Neural crest cell (in vitro differentiated cells): ENCODE measurements at regions not wholly inside any gene's neighbourhood (a gene's known extent, or its start where the extent isn't known, plus 50 kb on each side); places are given as distances from the start of the nearest gene placed in this dataset.

Experiments
- DNase-seq: peaks from one replicate; pipeline ENCODE4 v3.0.0; 2021; ENCODE audit warnings: low read depth, mixed read lengths, low spot score
- H3K27ac Mint-ChIP-seq: one replicate; pipeline ENCODE4 v1.8.0; 2021; ENCODE audit warnings: mild to moderate bottlenecking, mixed read lengths; ENCODE audit not compliant: unreplicated experiment
- H3K27me3 Mint-ChIP-seq: 2 replicates; pipeline ENCODE4 v1.8.0; 2021; ENCODE audit warnings: low read depth, mild to moderate bottlenecking, mixed read lengths
- H3K36me3 Mint-ChIP-seq: 2 replicates; pipeline ENCODE4 v1.8.0; 2021; ENCODE audit warnings: low read depth, mild to moderate bottlenecking, mixed read lengths
- H3K4me1 Mint-ChIP-seq: 2 replicates; pipeline ENCODE4 v1.8.0; 2021; ENCODE audit warnings: mixed read lengths
- H3K4me3 Mint-ChIP-seq: one replicate; pipeline ENCODE4 v1.8.0; 2021; ENCODE audit warnings: mild to moderate bottlenecking, mixed read lengths
- H3K9me3 Mint-ChIP-seq: 2 replicates; pipeline ENCODE4 v1.8.0; 2021; ENCODE audit warnings: mixed read lengths
- CTCF ChIP-seq: fragments of 200-600 bp; sonication (generic); conservative IDR thresholded peaks from 2 replicates; pipeline ENCODE4 v1.5.0; 2021; ENCODE audit warnings: antibody characterized with exemption, mild to moderate bottlenecking

DNA sequence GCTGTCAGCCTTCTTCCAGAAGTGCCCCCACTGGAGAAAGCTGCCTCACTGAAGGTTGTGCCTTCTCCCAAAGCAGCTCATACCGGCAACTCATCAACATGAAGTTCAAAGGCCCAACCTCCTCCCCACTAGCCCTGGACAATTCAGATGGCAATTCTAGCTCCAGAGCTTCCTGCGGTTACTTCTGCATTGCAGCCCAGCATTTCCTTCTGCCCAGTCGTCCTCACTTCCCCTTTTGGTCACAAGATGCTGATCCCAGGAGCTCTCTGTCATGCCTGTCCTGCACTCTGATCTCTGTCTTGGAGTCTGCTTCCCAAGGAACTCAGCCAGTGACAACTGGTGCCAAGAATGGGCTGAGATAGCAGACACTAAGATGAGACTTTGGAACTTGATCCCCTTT, 178.2 kb upstream of the SOX9 start:
- Mint-ChIP-seq H3K27ac (no peak overlapping the region), H3K4me1 (peaks cover 4% of the 10 kb centered on the region), H3K27me3 (no peaks in the 10 kb centered on the region), H3K4me3 (no peak overlapping the region), H3K9me3 (peaks cover 14% of the 10 kb centered on the region), H3K36me3 (peaks cover 5% of the 10 kb centered on the region)
- no peak for TF ChIP-seq CTCF
- DNase-seq, result no peak

DNA sequence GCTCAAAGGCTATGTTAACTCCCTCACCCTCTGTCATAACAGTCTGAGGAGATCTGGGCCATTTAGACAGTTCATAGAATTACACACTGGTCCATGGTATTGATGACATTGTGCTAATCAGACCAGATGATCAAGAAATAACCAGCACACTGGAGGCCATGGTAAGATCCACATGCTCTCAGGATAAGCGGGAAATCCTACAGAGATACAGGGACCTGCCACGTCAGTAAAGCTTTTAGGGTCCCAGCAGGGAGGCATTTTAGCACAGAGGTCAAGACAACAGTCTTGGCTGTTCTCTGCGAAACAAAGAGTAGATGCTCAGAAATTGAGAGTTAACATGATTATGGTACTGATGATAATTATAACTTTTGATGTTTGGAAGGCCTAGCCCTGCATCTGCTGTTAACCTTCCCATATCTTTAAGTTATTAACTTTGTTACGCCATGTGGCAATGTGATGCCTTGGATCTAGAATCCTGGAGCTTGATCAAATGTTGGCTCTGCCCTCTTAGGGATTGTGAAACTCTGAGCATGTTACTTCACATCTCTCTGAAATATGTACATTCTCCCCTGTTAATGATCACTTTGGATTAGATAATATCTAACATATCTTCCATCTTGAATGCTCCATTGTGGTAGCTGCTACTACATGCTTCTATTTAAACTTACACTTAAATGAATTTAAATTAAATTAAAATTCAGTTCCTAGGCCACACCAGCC, 172.0 kb upstream of the SOX9 start:
- H3K9me3 Mint-ChIP-seq, result peaks cover 16% of the 10 kb centered on the region
- H3K4me1 Mint-ChIP-seq, result peaks cover 6% of the 10 kb centered on the region
- no peak for TF ChIP-seq CTCF
- H3K36me3 Mint-ChIP-seq, result peaks cover 5% of the 10 kb centered on the region
- H3K27ac Mint-ChIP-seq, result no peak overlapping the region
- no peak overlapping the region for H3K4me3 Mint-ChIP-seq
- H3K27me3 Mint-ChIP-seq, result no peaks in the 10 kb centered on the region
- no peak for DNase-seq

DNA sequence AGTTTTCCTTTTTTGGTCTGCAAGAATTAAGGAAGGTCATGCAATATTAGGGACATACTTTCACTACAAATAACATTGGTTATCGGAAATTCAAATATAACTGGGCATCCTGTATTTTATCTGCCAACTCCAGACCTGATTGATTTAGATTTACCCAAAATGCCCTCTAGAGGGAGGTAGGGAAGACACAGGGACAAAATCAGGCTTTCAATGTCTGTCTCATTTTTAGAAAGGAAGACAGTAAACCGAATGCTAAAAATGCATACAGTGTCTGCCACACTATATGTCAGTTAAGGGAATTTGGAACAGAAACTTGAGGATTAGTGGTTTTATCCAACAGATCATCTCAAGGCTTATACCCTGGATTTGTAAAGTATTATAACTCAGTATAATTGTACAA, 161.7 kb upstream of the SOX9 start:
- peaks cover 12% of the 10 kb centered on the region for H3K9me3 Mint-ChIP-seq

GRCh38 chr17:71963351-71963750, 157.5 kb upstream of the SOX9 start:
- no peak overlapping the region for H3K4me3 Mint-ChIP-seq
- peaks cover 22% of the 10 kb centered on the region for H3K4me1 Mint-ChIP-seq
- peaks cover 12% of the 10 kb centered on the region for H3K9me3 Mint-ChIP-seq
- TF ChIP-seq CTCF, result no peak
- no peak overlapping the region for H3K27ac Mint-ChIP-seq
- peaks cover 2% of the 10 kb centered on the region for H3K36me3 Mint-ChIP-seq
- no peak for DNase-seq
- no peaks in the 10 kb centered on the region for H3K27me3 Mint-ChIP-seq

More for the DNA sequence above, 161.7 kb upstream of the SOX9 start:
- peaks cover 16% of the 10 kb centered on the region for H3K4me1 Mint-ChIP-seq
- TF ChIP-seq CTCF, result peak; percentile 58
- no peaks in the 10 kb centered on the region for H3K27me3 Mint-ChIP-seq
- no peak for DNase-seq
- H3K36me3 Mint-ChIP-seq, result peaks cover 2% of the 10 kb centered on the region
- no peak overlapping the region for H3K4me3 Mint-ChIP-seq
- no peak overlapping the region for H3K27ac Mint-ChIP-seq

- H3K4me1 Mint-ChIP-seq, result peaks cover 22% of the 10 kb centered on the region
- TF ChIP-seq CTCF, result no peak
- H3K36me3 Mint-ChIP-seq, result peaks cover 2% of the 10 kb centered on the region
- peaks cover 12% of the 10 kb centered on the region for H3K9me3 Mint-ChIP-seq
- no peaks in the 10 kb centered on the region for H3K27me3 Mint-ChIP-seq
- no peak overlapping the region for H3K27ac Mint-ChIP-seq
- no peak for DNase-seq
- peak overlapping the region; percentile 14 for H3K4me3 Mint-ChIP-seq
Observed at GRCh38 chr17:71963791-71964190, 157.0 kb upstream of the SOX9 start.
